Transverse colon (tissue), 4 donors: ENCODE measurements at regions not wholly inside any gene's neighbourhood (a gene's known extent, or its start where the extent isn't known, plus 50 kb on each side); places are given as distances from the start of the nearest gene placed in this dataset.
A peak's percentile ranks its signal among the peaks of the same experiment; 100 is the strongest.

Source experiments
- DNase-seq: peaks from one replicate; pipeline ENCODE4 v3.0.0-alpha.2; 2019
- H3K27ac ChIP-seq, 4 donors: fragments of 200-600 bp; sonication (generic); 2 replicates each; pipeline ENCODE4 v1.5.1; 2016 to 2018; ENCODE audit warnings: inconsistent platforms in 4 of 4
- H3K27me3 ChIP-seq: fragments of 200-600 bp; sonication (generic); 2 replicates; pipeline ENCODE4 v1.5.1; 2017; ENCODE audit warnings: inconsistent platforms
- H3K36me3 ChIP-seq, 4 donors: fragments of 200-600 bp; sonication (generic); 2 replicates each; pipeline ENCODE4 v1.5.1; 2017 to 2019; ENCODE audit warnings: inconsistent platforms in 4 of 4
- H3K4me1 ChIP-seq, 4 donors: fragments of 200-600 bp; sonication (generic); 2 replicates each; pipeline ENCODE4 v1.5.1; 2017 to 2020; ENCODE audit warnings: inconsistent platforms in 4 of 4
- H3K4me3 ChIP-seq, 4 donors: fragments of 200-600 bp; sonication (generic); 1 replicate in 1 of 4; 2 replicates in 3 of 4; pipeline versions ENCODE4 v1.5.1 to v1.6.1; 2017 to 2019; ENCODE audit warnings: inconsistent platforms in 4 of 4
- H3K9me3 ChIP-seq, 2 donors: fragments of 200-600 bp; sonication (generic); 2 replicates each; pipeline ENCODE4 v1.5.1; 2017 to 2019; ENCODE audit warnings: inconsistent platforms in 2 of 2
- EP300 ChIP-seq: sonication (generic); formaldehyde crosslinking; IDR thresholded peaks from one replicate; pipeline ENCODE4 v1.6.1; 2017; ENCODE audit warnings: antibody characterized with exemption, low read depth
- POLR2A ChIP-seq: fragments of 450-650 bp; IDR thresholded peaks from one replicate; pipeline ENCODE4 v1.6.1; 2016; ENCODE audit warnings: antibody characterized with exemption, mild to moderate bottlenecking, moderate library complexity
- POLR2AphosphoS5 ChIP-seq, 3 donors: sonication (generic); formaldehyde crosslinking; IDR thresholded peaks; one replicate each; pipeline ENCODE4 v1.6.1; 2016; ENCODE audit warnings: antibody characterized with exemption in 3 of 3
- WGBS, 2 donors: methylation state at CpG; one replicate each; pipeline ENCODE4 v1.1.5; 2018; ENCODE audit warnings: low coverage in 1 of 2; 5-methylcytosine and 5-hydroxymethylcytosine counted together
- in situ Hi-C, 4 donors: fragments of 200-750 bp; cut with MboI; loops; one replicate each; pipeline versions ENCODE4 v1.15.0 to v1.15.1; 2017; ENCODE audit warnings: low sequenced_read_pairs in 3 of 4, low pct_ligation_motif_present in 1 of 4, low pct_unique_long_range_greater_than_20kb in 1 of 4
- intact Hi-C: fragments of 100-400 bp; cut with DNase I; formaldehyde crosslinking; loops from one replicate; pipeline ENCODE4 v1.15.1; 2023; ENCODE audit warnings: low total_unique reads
- TF ChIP-seq, protein P1 (sequence below), 5 experiments: fragments of 200-600 bp in 3 of 5; fragments of 450-650 bp in 2 of 5; sonication (generic) in 3 of 5; IDR thresholded peaks; 1 replicate in 2 of 5; 2 replicates in 3 of 5; pipeline ENCODE4 v1.5.1; 2016 to 2017; ENCODE audit warnings: antibody characterized with exemption in 5 of 5, inconsistent platforms in 3 of 5, mild to moderate bottlenecking in 2 of 5, moderate library complexity in 1 of 5

DNA sequence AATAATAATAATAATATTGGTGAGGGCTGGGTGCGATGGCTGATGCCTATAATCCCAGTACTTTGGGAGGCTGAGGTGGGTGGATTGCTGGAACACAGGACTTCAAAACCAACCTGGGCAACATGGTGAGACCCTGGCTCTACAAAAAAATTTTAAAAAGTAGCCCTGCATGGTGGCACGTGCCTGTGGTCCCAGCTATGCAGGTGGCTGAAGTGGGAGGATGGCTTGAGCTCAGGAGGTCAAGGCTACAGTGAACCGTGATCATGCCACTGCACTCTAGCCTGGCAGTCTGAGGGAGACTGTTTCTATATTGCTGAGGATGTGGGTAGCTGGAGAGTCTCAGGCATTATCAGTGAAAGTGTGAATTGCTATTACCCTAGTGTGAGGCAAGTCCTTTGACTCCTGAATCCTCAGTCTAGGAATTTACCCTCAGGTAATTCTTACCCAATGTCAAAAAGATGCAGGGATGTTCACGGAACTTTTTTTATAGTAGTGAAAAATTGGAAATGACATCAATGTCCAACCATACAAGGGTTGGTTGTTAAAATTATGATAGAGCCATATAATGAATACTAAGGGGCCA is 61.8 kb upstream of the RPL11 start:
- Histone ChIP-seq H3K36me3 (no peaks in the 10 kb centered on the region), H3K4me1 (peaks cover 0 to 6% (median 3%) of the 10 kb centered on the region in 4 donors), H3K27me3 (no peaks in the 10 kb centered on the region), H3K9me3 (no peaks in the 10 kb centered on the region), H3K4me3 (no peak overlapping the region), H3K27ac (no peak overlapping the region)
- WGBS, 2 donors, result 82 to 83% methylated on average over 2 to 4 of the region's 4 CpGs
- DNase-seq, result no peak
- in situ Hi-C loops (no loop called here), intact Hi-C loops (no loop called here)
- TF ChIP-seq POLR2A (no peak), EP300 (no peak), POLR2AphosphoS5 (IDR thresholded peaks at IDR 0.05) (no peak)
- TF ChIP-seq, protein P1, sequence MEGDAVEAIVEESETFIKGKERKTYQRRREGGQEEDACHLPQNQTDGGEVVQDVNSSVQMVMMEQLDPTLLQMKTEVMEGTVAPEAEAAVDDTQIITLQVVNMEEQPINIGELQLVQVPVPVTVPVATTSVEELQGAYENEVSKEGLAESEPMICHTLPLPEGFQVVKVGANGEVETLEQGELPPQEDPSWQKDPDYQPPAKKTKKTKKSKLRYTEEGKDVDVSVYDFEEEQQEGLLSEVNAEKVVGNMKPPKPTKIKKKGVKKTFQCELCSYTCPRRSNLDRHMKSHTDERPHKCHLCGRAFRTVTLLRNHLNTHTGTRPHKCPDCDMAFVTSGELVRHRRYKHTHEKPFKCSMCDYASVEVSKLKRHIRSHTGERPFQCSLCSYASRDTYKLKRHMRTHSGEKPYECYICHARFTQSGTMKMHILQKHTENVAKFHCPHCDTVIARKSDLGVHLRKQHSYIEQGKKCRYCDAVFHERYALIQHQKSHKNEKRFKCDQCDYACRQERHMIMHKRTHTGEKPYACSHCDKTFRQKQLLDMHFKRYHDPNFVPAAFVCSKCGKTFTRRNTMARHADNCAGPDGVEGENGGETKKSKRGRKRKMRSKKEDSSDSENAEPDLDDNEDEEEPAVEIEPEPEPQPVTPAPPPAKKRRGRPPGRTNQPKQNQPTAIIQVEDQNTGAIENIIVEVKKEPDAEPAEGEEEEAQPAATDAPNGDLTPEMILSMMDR (IDR thresholded peaks at IDR 0.05), result no peak

DNA sequence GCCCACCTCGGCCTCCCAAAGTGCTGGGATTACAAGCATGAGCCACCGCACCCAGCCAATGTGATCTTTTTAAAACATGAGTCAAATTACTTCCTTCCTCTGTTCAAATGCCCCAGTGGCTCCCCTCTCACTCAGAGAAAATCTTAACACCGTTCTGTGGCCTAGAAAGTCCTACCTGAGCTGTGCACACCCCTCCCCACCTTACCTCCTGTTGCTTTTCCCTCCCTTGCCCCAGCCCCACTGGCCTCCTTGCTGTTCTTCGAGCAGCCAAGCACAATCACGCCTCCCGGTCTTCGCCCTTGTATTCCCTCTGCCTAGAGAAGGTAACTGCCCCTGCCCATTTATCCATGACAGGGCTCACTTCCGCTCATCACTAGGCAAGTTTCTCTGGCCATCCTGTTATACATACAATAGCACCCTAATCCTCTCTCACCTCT is 62.6 kb upstream of the RPL11 start:
- Histone ChIP-seq H3K4me1 (no peaks in the 10 kb centered on the region), H3K27me3 (no peaks in the 10 kb centered on the region), H3K4me3 (no peak overlapping the region), H3K9me3 (no peaks in the 10 kb centered on the region), H3K27ac (no peak overlapping the region), H3K36me3 (no peaks in the 10 kb centered on the region)
- TF ChIP-seq, protein P1 (IDR thresholded peaks at IDR 0.05), result no peak
- TF ChIP-seq POLR2A, result no peak
- TF ChIP-seq POLR2AphosphoS5 (IDR thresholded peaks at IDR 0.05), result no peak
- no peak for TF ChIP-seq EP300
- WGBS, 2 donors, result 62% methylated on average over 8 of the region's 8 CpGs; no CpG with 5 or more reads in 1 of the 2 donors
- intact Hi-C loops (no loop called here), in situ Hi-C loops (no loop called here)
- no peak for DNase-seq

DNA sequence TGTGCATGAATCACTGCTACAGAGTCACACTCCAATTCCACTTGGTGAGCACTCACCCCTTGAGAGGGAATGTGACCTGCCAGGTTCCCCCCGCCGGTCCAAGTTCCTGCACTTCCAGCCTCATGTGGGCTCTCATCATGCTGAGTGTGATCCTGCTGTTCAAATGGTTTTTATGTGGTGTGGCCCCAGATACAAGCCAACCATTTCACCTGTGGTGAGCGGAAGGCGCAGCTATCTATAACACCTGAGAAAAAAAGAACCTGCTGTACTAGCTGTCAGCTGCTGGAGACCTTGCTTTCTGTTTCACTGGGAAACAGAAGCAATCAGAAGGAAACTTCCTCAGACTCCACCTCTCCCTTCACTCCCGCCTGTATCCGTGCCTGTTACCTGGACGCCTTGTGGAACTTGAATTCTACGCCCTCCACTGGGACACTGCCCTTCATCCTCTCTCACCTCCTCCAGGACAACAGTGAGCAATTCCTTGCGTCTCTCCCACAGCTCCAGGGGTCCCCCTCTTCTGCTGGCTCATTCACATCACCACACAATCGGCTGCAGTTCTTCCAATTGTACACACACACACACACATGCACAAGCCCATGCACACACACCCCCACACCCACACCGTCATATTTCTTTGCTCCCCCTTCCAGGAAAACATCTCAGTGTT is 64.4 kb upstream of the RPL11 start:
- DNase-seq, result peak; percentile 33
- H3K9me3 ChIP-seq, result no peaks in the 10 kb centered on the region
- in situ Hi-C loops (no loop called here), intact Hi-C loops (no loop called here)
- H3K27ac ChIP-seq, result peak overlapping the region in 2 of 4 donors; percentile 23 to 29
- WGBS, 2 donors, result 49 to 56% methylated on average over 9 to 11 of the region's 11 CpGs
- H3K36me3 ChIP-seq, result no peaks in the 10 kb centered on the region
- no peak overlapping the region for H3K4me3 ChIP-seq
- H3K4me1 ChIP-seq, result no peaks in the 10 kb centered on the region
- no peak for TF ChIP-seq POLR2AphosphoS5 (IDR thresholded peaks at IDR 0.05)
- TF ChIP-seq, protein P1 (IDR thresholded peaks at IDR 0.05), result no peak
- TF ChIP-seq POLR2A, result no peak
- no peak for TF ChIP-seq EP300
- no peaks in the 10 kb centered on the region for H3K27me3 ChIP-seq

DNA sequence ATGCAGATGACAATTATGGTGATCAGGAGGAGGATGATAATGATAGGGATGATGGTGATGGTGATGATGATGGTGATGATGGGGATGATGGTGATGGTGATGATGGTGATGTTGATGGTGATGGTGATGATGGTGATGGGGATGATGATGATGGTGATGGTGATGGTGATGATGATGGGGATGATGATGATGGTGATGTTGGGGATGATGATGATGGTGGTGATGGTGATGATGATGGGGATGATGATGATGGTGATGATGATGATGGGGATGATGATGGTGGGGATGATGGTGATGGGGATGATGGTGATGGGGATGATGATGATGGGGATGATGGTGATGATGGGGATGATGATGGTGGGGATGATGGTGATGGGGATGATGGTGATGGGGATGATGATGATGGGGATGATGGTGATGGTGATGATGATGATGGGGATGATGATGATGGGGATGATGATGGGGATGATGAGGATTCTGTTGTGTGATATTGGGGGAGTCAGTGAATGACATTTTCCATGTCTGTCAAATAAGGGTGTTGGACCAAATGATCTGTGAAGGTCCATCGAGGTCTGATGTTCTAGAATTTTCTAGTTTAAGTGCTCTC is 65.6 kb upstream of the RPL11 start:
- Histone ChIP-seq H3K9me3 (no peaks in the 10 kb centered on the region), H3K27ac (no peak overlapping the region), H3K36me3 (no peaks in the 10 kb centered on the region), H3K4me1 (no peaks in the 10 kb centered on the region), H3K4me3 (no peak overlapping the region), H3K27me3 (no peaks in the 10 kb centered on the region)
- WGBS, 2 donors, result 74 to 88% methylated on average over 1 of the region's 1 CpG
- TF ChIP-seq EP300 (no peak), POLR2A (no peak), POLR2AphosphoS5 (IDR thresholded peaks at IDR 0.05) (no peak)
- TF ChIP-seq, protein P1 (IDR thresholded peaks at IDR 0.05), result no peak
- intact Hi-C loops, result no loop called here
- in situ Hi-C loops, result no loop called here
- DNase-seq, result no peak
